ENCODE measurements at regions not wholly inside any gene's neighbourhood (a gene's known extent, or its start where the extent isn't known, plus 50 kb on each side); places are given as distances from the start of the nearest gene placed in this dataset.

DNA sequence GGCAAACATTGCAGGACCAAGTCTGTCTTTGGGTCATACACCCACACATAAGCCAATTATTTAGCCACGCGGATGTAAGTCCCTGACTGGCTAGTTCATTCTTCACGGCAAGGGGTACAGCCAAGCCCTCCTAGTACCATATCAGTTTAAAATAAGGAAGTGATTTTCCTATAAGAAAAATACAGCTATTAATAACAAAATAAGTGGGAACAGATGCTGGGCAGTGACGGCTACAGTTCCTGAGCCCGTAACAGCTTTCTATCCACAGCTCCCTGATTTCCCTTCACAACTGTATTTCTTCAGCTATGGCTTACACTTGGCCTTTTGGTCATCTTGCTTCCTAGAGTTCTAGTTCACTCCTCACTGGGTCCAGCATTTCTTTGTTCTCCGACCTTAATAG, 542.4 kb upstream of the C16orf82 start:
- no peak overlapping the region for H3K4me3 ChIP-seq (ENCODE audit: low read length in 2 of 2)
- no peaks in the 10 kb centered on the region for H3K27me3 ChIP-seq (ENCODE audit: control insufficient read depth in 2 of 2, insufficient read depth in 2 of 2, low read length in 2 of 2)
- H3K9ac ChIP-seq (ENCODE audit: low read depth in 1 of 2, low read length in 2 of 2): no peak overlapping the region
- no peaks in the 10 kb centered on the region for H3K4me1 ChIP-seq (ENCODE audit: control insufficient read depth in 2 of 2, insufficient read depth in 2 of 2, low read length in 2 of 2)
- no peak overlapping the region for H3K27ac ChIP-seq (ENCODE audit: low read depth in 2 of 2, low read length in 2 of 2)
- H3K36me3 ChIP-seq (ENCODE audit: control insufficient read depth in 2 of 2, insufficient read depth in 2 of 2, low read length in 2 of 2): no peaks in the 10 kb centered on the region
- no peaks in the 10 kb centered on the region for H3K9me3 ChIP-seq (ENCODE audit: control insufficient read depth in 2 of 2, low read length in 2 of 2)

GRCh38 chr16:26524846-26525245, 541.9 kb upstream of the C16orf82 start:
- H3K4me1 ChIP-seq (ENCODE audit: control insufficient read depth in 2 of 2, insufficient read depth in 2 of 2, low read length in 2 of 2): no peaks in the 10 kb centered on the region
- H3K36me3 ChIP-seq (ENCODE audit: control insufficient read depth in 2 of 2, insufficient read depth in 2 of 2, low read length in 2 of 2): no peaks in the 10 kb centered on the region
- H3K4me3 ChIP-seq (ENCODE audit: low read length in 2 of 2): no peak overlapping the region
- no peak overlapping the region for H3K9ac ChIP-seq (ENCODE audit: low read depth in 1 of 2, low read length in 2 of 2)
- no peaks in the 10 kb centered on the region for H3K27me3 ChIP-seq (ENCODE audit: control insufficient read depth in 2 of 2, insufficient read depth in 2 of 2, low read length in 2 of 2)
- H3K9me3 ChIP-seq (ENCODE audit: control insufficient read depth in 2 of 2, low read length in 2 of 2): no peaks in the 10 kb centered on the region
- H3K27ac ChIP-seq (ENCODE audit: low read depth in 2 of 2, low read length in 2 of 2): no peak overlapping the region

DNA sequence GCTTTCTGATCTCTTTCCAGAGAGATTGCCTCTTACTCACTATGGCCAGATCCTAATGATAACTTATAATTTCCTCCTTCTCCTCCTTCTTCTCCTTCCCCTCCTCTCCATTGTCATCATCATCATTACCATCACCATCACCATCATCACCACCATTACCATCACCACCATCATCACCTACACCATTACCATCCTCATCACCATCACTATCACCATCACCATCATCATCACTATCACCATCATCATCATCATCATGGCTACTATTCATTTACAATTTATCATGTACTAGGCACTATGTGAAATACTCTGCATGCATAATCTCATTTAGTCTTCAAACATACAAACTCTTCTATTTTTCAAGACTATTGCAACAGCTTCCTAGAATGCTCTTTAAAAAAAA, 540.9 kb upstream of the C16orf82 start:
- H3K9ac ChIP-seq (ENCODE audit: low read depth in 1 of 2, low read length in 2 of 2): no peak overlapping the region
- H3K27ac ChIP-seq (ENCODE audit: low read depth in 2 of 2, low read length in 2 of 2): no peak overlapping the region
- no peaks in the 10 kb centered on the region for H3K27me3 ChIP-seq (ENCODE audit: control insufficient read depth in 2 of 2, insufficient read depth in 2 of 2, low read length in 2 of 2)
- H3K4me3 ChIP-seq (ENCODE audit: low read length in 2 of 2): no peak overlapping the region
- no peaks in the 10 kb centered on the region for H3K4me1 ChIP-seq (ENCODE audit: control insufficient read depth in 2 of 2, insufficient read depth in 2 of 2, low read length in 2 of 2)
- no peaks in the 10 kb centered on the region for H3K9me3 ChIP-seq (ENCODE audit: control insufficient read depth in 2 of 2, low read length in 2 of 2)
- H3K36me3 ChIP-seq (ENCODE audit: control insufficient read depth in 2 of 2, insufficient read depth in 2 of 2, low read length in 2 of 2): no peaks in the 10 kb centered on the region

DNA sequence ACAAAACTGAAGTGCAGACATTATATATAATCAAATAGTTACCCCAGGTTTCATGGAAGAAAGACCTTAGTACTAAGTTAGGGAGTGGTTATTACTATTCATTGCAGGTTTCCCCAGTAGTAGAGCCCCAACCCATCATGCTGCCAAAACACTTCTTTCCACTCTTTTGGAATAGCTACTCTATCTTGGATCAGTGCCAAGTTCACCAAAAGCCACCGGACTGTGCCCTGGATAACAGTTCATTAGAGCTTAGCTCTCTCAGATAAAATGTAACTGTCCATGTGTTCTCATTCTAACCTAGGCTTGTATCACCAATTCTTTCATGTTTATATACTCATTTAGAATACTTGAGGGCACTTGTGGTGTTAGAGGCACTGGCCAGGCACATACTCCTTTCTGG, 540.1 kb upstream of the C16orf82 start:
- Histone ChIP-seq H3K4me1 (ENCODE audit: control insufficient read depth in 2 of 2, insufficient read depth in 2 of 2, low read length in 2 of 2) (no peaks in the 10 kb centered on the region), H3K4me3 (ENCODE audit: low read length in 2 of 2) (no peak overlapping the region), H3K27ac (ENCODE audit: low read depth in 2 of 2, low read length in 2 of 2) (no peak overlapping the region), H3K9me3 (ENCODE audit: control insufficient read depth in 2 of 2, low read length in 2 of 2) (no peaks in the 10 kb centered on the region), H3K36me3 (ENCODE audit: control insufficient read depth in 2 of 2, insufficient read depth in 2 of 2, low read length in 2 of 2) (no peaks in the 10 kb centered on the region), H3K9ac (ENCODE audit: low read depth in 1 of 2, low read length in 2 of 2) (no peak overlapping the region), H3K27me3 (ENCODE audit: control insufficient read depth in 2 of 2, insufficient read depth in 2 of 2, low read length in 2 of 2) (no peaks in the 10 kb centered on the region)

DNA sequence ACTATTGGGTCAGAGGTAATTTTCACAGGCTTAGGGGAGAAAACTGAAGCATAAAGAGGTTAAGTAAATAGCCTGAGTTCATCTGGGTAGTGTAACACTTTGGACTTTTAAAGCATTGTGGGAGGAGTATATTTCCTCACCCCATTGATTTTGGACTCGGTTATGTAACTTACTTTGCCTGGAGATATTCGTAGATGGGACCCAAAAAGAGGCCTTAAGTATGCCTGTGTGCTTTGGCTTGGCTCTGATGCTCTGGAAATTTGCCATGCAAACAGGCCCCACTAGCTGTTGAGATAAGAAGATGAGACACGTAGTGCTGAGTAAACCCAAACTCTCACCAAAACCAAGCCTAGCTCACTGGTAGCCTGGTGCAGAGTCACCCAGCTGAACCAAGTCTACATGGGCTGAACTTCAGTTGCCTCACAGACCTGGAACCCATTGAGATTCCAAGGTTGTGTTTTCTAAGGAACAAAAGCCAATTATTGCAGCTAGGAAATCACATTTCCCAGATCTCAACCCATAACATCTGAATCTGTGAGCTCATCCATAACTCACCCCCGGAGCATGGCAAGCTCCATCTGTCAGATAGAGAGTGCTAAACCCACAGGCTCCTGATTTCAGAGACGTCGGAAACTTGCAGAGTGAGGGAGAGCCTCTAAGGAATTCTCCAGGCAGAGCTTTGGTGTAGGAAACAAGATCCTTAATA, 536.0 kb upstream of the C16orf82 start:
- no peaks in the 10 kb centered on the region for H3K9me3 ChIP-seq (ENCODE audit: control insufficient read depth in 2 of 2, low read length in 2 of 2)
- no peak overlapping the region for H3K27ac ChIP-seq (ENCODE audit: low read depth in 2 of 2, low read length in 2 of 2)
- no peaks in the 10 kb centered on the region for H3K4me1 ChIP-seq (ENCODE audit: control insufficient read depth in 2 of 2, insufficient read depth in 2 of 2, low read length in 2 of 2)
- no peak overlapping the region for H3K9ac ChIP-seq (ENCODE audit: low read depth in 1 of 2, low read length in 2 of 2)
- H3K36me3 ChIP-seq (ENCODE audit: control insufficient read depth in 2 of 2, insufficient read depth in 2 of 2, low read length in 2 of 2): no peaks in the 10 kb centered on the region
- no peaks in the 10 kb centered on the region for H3K27me3 ChIP-seq (ENCODE audit: control insufficient read depth in 2 of 2, insufficient read depth in 2 of 2, low read length in 2 of 2)
- H3K4me3 ChIP-seq (ENCODE audit: low read length in 2 of 2): no peak overlapping the region

GRCh38 chr16:26531290-26531730, 535.4 kb upstream of the C16orf82 start:
- H3K4me3 ChIP-seq (ENCODE audit: low read length in 2 of 2): no peak overlapping the region
- H3K27me3 ChIP-seq (ENCODE audit: control insufficient read depth in 2 of 2, insufficient read depth in 2 of 2, low read length in 2 of 2): no peaks in the 10 kb centered on the region
- no peaks in the 10 kb centered on the region for H3K9me3 ChIP-seq (ENCODE audit: control insufficient read depth in 2 of 2, low read length in 2 of 2)
- no peak overlapping the region for H3K9ac ChIP-seq (ENCODE audit: low read depth in 1 of 2, low read length in 2 of 2)
- no peaks in the 10 kb centered on the region for H3K36me3 ChIP-seq (ENCODE audit: control insufficient read depth in 2 of 2, insufficient read depth in 2 of 2, low read length in 2 of 2)
- no peak overlapping the region for H3K27ac ChIP-seq (ENCODE audit: low read depth in 2 of 2, low read length in 2 of 2)
- H3K4me1 ChIP-seq (ENCODE audit: control insufficient read depth in 2 of 2, insufficient read depth in 2 of 2, low read length in 2 of 2): no peaks in the 10 kb centered on the region

GRCh38 chr16:26532456-26532855, 534.3 kb upstream of the C16orf82 start:
- H3K4me3 ChIP-seq (ENCODE audit: low read length in 2 of 2): no peak overlapping the region
- no peaks in the 10 kb centered on the region for H3K36me3 ChIP-seq (ENCODE audit: control insufficient read depth in 2 of 2, insufficient read depth in 2 of 2, low read length in 2 of 2)
- no peak overlapping the region for H3K9ac ChIP-seq (ENCODE audit: low read depth in 1 of 2, low read length in 2 of 2)
- no peaks in the 10 kb centered on the region for H3K9me3 ChIP-seq (ENCODE audit: control insufficient read depth in 2 of 2, low read length in 2 of 2)
- no peak overlapping the region for H3K27ac ChIP-seq (ENCODE audit: low read depth in 2 of 2, low read length in 2 of 2)
- H3K27me3 ChIP-seq (ENCODE audit: control insufficient read depth in 2 of 2, insufficient read depth in 2 of 2, low read length in 2 of 2): no peaks in the 10 kb centered on the region
- no peaks in the 10 kb centered on the region for H3K4me1 ChIP-seq (ENCODE audit: control insufficient read depth in 2 of 2, insufficient read depth in 2 of 2, low read length in 2 of 2)

- H3K27me3 ChIP-seq (ENCODE audit: control insufficient read depth in 2 of 2, insufficient read depth in 2 of 2, low read length in 2 of 2): no peaks in the 10 kb centered on the region
- H3K36me3 ChIP-seq (ENCODE audit: control insufficient read depth in 2 of 2, insufficient read depth in 2 of 2, low read length in 2 of 2): no peaks in the 10 kb centered on the region
- no peaks in the 10 kb centered on the region for H3K4me1 ChIP-seq (ENCODE audit: control insufficient read depth in 2 of 2, insufficient read depth in 2 of 2, low read length in 2 of 2)
- no peak overlapping the region for H3K4me3 ChIP-seq (ENCODE audit: low read length in 2 of 2)
- no peak overlapping the region for H3K27ac ChIP-seq (ENCODE audit: low read depth in 2 of 2, low read length in 2 of 2)
- no peak overlapping the region for H3K9ac ChIP-seq (ENCODE audit: low read depth in 1 of 2, low read length in 2 of 2)
- no peaks in the 10 kb centered on the region for H3K9me3 ChIP-seq (ENCODE audit: control insufficient read depth in 2 of 2, low read length in 2 of 2)
Observed at GRCh38 chr16:26542198-26542597, 524.5 kb upstream of the C16orf82 start.

DNA sequence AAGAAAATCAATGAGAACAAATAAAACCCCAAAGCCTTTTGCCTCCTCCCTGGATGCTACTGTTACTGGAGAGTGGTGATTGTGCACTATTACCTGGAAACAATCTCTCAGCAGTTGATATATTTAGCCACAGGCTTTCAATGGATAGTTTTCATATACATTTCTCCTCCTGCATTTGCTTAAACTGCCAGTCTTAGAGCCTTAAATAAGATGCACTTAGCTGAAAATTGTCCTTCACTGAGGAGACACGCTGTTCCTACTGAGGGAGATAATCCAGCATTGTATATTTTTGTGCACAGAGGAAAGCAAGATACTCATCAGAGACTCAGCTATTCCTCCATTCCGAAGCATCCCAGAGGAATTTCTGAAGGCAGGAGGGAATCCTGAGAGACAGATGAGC, 520.2 kb upstream of the C16orf82 start:
- Histone ChIP-seq H3K4me1 (ENCODE audit: control insufficient read depth in 2 of 2, insufficient read depth in 2 of 2, low read length in 2 of 2) (no peaks in the 10 kb centered on the region), H3K27ac (ENCODE audit: low read depth in 2 of 2, low read length in 2 of 2) (no peak overlapping the region), H3K4me3 (ENCODE audit: low read length in 2 of 2) (no peak overlapping the region), H3K27me3 (ENCODE audit: control insufficient read depth in 2 of 2, insufficient read depth in 2 of 2, low read length in 2 of 2) (no peaks in the 10 kb centered on the region), H3K36me3 (ENCODE audit: control insufficient read depth in 2 of 2, insufficient read depth in 2 of 2, low read length in 2 of 2) (no peaks in the 10 kb centered on the region), H3K9ac (ENCODE audit: low read depth in 1 of 2, low read length in 2 of 2) (no peak overlapping the region), H3K9me3 (ENCODE audit: control insufficient read depth in 2 of 2, low read length in 2 of 2) (no peaks in the 10 kb centered on the region)

- H3K9ac ChIP-seq (ENCODE audit: low read depth in 1 of 2, low read length in 2 of 2): no peak overlapping the region
- no peak overlapping the region for H3K4me3 ChIP-seq (ENCODE audit: low read length in 2 of 2)
- H3K27me3 ChIP-seq (ENCODE audit: control insufficient read depth in 2 of 2, insufficient read depth in 2 of 2, low read length in 2 of 2): no peaks in the 10 kb centered on the region
Observed at GRCh38 chr16:26547681-26548080, 519.0 kb upstream of the C16orf82 start.

More at GRCh38 chr16:26547681-26548080, 519.0 kb upstream of the C16orf82 start:
- no peaks in the 10 kb centered on the region for H3K4me1 ChIP-seq (ENCODE audit: control insufficient read depth in 2 of 2, insufficient read depth in 2 of 2, low read length in 2 of 2)
- no peak overlapping the region for H3K27ac ChIP-seq (ENCODE audit: low read depth in 2 of 2, low read length in 2 of 2)
- H3K36me3 ChIP-seq (ENCODE audit: control insufficient read depth in 2 of 2, insufficient read depth in 2 of 2, low read length in 2 of 2): no peaks in the 10 kb centered on the region
- no peaks in the 10 kb centered on the region for H3K9me3 ChIP-seq (ENCODE audit: control insufficient read depth in 2 of 2, low read length in 2 of 2)

Measured in mucosa of rectum (tissue), 2 donors.